OCI-LY3 (cell line): ENCODE measurements at regions not wholly inside any gene's neighbourhood (a gene's known extent, or its start where the extent isn't known, plus 50 kb on each side); places are given as distances from the start of the nearest gene placed in this dataset.

Experiments
- H2AFZ ChIP-seq: fragments of 200-600, 300-600 bp; shearing (Covaris generic); 2 replicates; pipeline ENCODE4 v1.6.0; 2014; ENCODE audit warnings: antibody characterized with exemption, low read depth, low read length
- H3K27ac ChIP-seq: fragments of 200-600, 300-600 bp; sonication (generic); 2 replicates; pipeline ENCODE4 v1.5.1; 2014; ENCODE audit warnings: mild to moderate bottlenecking, low read length, moderate library complexity, mixed read lengths
- H3K27me3 ChIP-seq: fragments of 200-600, 300-600 bp; sonication (generic); 2 replicates; pipeline ENCODE4 v1.6.1; 2014; ENCODE audit warnings: low read depth, low read length, mixed read lengths
- H3K36me3 ChIP-seq: fragments of 200-600, 300-600 bp; sonication (generic); replicated peaks from 2 replicates; pipeline ENCODE3; 2014; ENCODE audit warnings: low read depth, low read length, mixed read lengths
- H3K4me1 ChIP-seq: fragments of 300-600, 200-600 bp; sonication (generic); 2 replicates; pipeline ENCODE4 v1.6.1; 2014; ENCODE audit warnings: low read length, mixed read lengths
- H3K4me2 ChIP-seq: fragments of 200-600, 300-600 bp; sonication (generic); 2 replicates; pipeline ENCODE4 v1.6.1; 2014; ENCODE audit warnings: low read length, mixed read lengths
- H3K4me3 ChIP-seq: fragments of 300-600, 200-600 bp; sonication (generic); 2 replicates; pipeline ENCODE4 v1.5.1; 2014; ENCODE audit warnings: antibody characterized with exemption, mild to moderate bottlenecking, low read length, moderate library complexity
- H3K79me2 ChIP-seq: fragments of 300-600, 200-600 bp; shearing (Covaris generic); 2 replicates; pipeline ENCODE4 v1.6.1; 2014; ENCODE audit warnings: mild to moderate bottlenecking, low read length, mixed read lengths
- H3K9ac ChIP-seq: fragments of 300-600, 200-600 bp; shearing (Covaris generic); 2 replicates; pipeline ENCODE4 v1.6.0; 2014; ENCODE audit warnings: mild to moderate bottlenecking, low read length, moderate library complexity
- H3K9me3 ChIP-seq: fragments of 200-600, 300-600 bp; shearing (Covaris generic); 2 replicates; pipeline ENCODE4 v1.6.1; 2014; ENCODE audit warnings: low read length, mixed read lengths; ENCODE audit not compliant: insufficient read depth
- H4K20me1 ChIP-seq: fragments of 200-600, 300-600 bp; sonication (generic); 2 replicates; pipeline ENCODE4 v1.6.1; 2016; ENCODE audit warnings: low read length, mixed read lengths; ENCODE audit not compliant: insufficient read depth
- CTCF ChIP-seq: fragments of 200-600, 300-600 bp; sonication (generic); IDR thresholded peaks from 2 replicates; pipeline ENCODE4 v1.5.1; 2014; ENCODE audit warnings: antibody characterized with exemption, low read length, low read depth
- EZH2phosphoT487 ChIP-seq: fragments of 200-600 bp; shearing (Covaris generic); IDR thresholded peaks from 2 replicates; pipeline ENCODE4 v1.6.1; 2018; ENCODE audit warnings: antibody characterized with exemption, mixed run types, low read depth

DNA sequence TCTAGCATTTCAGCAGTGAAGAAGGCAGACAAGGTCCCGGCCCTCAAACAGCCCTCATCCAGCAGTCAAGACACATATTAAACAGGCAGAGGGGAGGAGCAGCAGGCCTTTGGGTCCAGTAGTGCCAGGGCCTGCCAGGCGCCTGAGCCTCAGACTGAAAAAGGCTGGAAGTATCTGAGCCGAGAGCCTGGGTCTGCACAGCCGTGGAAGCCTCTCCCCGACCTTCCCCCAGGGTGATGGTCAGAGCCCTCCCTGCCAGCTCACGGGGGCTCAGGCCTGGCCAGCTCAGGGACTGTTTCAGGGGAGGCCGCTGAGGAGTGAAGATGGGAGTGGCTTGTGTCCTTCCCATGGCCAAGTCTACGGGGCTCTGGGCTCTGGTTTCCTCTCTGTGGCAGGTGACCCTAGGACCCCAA, 565.2 kb downstream of the PTPRU start:
- no peak overlapping the region for H3K9ac ChIP-seq
- no peaks in the 10 kb centered on the region for H3K4me1 ChIP-seq
- no peak for TF ChIP-seq CTCF
- no peak for TF ChIP-seq EZH2phosphoT487
- H2AFZ ChIP-seq: no peak overlapping the region
- H3K4me3 ChIP-seq: no peak overlapping the region
- no peaks in the 10 kb centered on the region for H3K36me3 ChIP-seq
- no peaks in the 10 kb centered on the region for H3K27me3 ChIP-seq
- H3K4me2 ChIP-seq: no peak overlapping the region
- no peaks in the 10 kb centered on the region for H4K20me1 ChIP-seq
- no peaks in the 10 kb centered on the region for H3K9me3 ChIP-seq
- H3K27ac ChIP-seq: no peak overlapping the region
- H3K79me2 ChIP-seq: no peaks in the 10 kb centered on the region

DNA sequence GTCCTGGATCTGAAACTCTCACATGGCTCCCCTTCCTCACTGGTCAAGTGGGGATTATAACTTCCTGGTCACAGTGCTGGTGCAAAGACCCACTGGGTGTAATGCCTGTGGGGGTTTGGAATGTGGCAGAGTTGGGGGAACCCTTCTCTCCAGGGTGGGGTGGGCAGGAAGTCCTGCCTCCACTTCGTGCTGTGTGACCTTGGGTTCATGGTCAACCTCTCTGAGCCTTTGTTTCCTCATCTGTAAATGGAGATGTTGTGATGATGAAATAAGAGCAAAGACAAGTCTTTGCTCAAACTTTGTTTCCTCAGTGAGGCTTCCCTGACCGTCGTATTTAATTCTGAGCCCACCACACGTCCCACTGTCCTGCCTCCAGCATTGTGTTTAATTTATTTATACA, 564.7 kb downstream of the PTPRU start:
- H3K4me2 ChIP-seq: no peak overlapping the region
- no peaks in the 10 kb centered on the region for H3K9me3 ChIP-seq
- H2AFZ ChIP-seq: no peak overlapping the region
- H3K9ac ChIP-seq: no peak overlapping the region
- TF ChIP-seq CTCF: no peak
- TF ChIP-seq EZH2phosphoT487: no peak
- H3K79me2 ChIP-seq: no peaks in the 10 kb centered on the region
- H3K4me1 ChIP-seq: no peaks in the 10 kb centered on the region
- H4K20me1 ChIP-seq: no peaks in the 10 kb centered on the region
- H3K27ac ChIP-seq: no peak overlapping the region
- no peaks in the 10 kb centered on the region for H3K27me3 ChIP-seq
- no peaks in the 10 kb centered on the region for H3K36me3 ChIP-seq
- no peak overlapping the region for H3K4me3 ChIP-seq

DNA sequence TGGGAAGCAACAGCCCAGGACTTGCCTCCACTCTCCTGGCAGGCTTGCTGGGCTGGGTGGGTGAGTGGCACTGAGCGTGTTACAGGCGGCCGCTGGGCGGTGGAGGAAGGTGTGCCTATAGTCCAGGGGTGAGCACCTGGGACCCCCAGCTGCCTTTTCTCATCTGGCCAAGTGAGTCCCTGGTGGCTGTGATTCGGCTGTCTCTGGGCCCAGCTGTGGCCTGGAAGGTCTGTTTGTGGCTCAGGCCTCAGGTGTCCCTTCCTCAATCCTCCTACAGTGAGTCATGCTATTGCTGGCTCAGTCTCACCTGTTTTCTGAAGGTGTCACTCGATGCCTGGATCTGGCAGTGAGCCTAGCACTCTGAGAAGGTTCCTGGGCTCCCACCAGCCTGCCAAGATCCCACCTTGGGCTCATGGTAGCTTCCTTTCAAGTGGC, 564.2 kb downstream of the PTPRU start:
- Histone ChIP-seq H3K79me2 (no peaks in the 10 kb centered on the region), H3K27ac (no peak overlapping the region), H4K20me1 (no peaks in the 10 kb centered on the region), H3K4me3 (no peak overlapping the region), H3K36me3 (no peaks in the 10 kb centered on the region), H2AFZ (no peak overlapping the region), H3K9me3 (no peaks in the 10 kb centered on the region), H3K9ac (no peak overlapping the region), H3K27me3 (no peaks in the 10 kb centered on the region), H3K4me2 (no peak overlapping the region), H3K4me1 (no peaks in the 10 kb centered on the region)
- TF ChIP-seq CTCF: no peak
- TF ChIP-seq EZH2phosphoT487: no peak

- Histone ChIP-seq H3K9me3 (no peaks in the 10 kb centered on the region), H3K27me3 (no peaks in the 10 kb centered on the region), H2AFZ (no peak overlapping the region)
Observed at GRCh38 chr1:29800120-29800519, 563.8 kb downstream of the PTPRU start.

More at GRCh38 chr1:29800120-29800519, 563.8 kb downstream of the PTPRU start:
- H3K4me1 ChIP-seq: no peaks in the 10 kb centered on the region
- H3K36me3 ChIP-seq: no peaks in the 10 kb centered on the region
- no peak overlapping the region for H3K4me3 ChIP-seq
- H3K9ac ChIP-seq: no peak overlapping the region
- TF ChIP-seq EZH2phosphoT487 (no peak), CTCF (no peak)
- H4K20me1 ChIP-seq: no peaks in the 10 kb centered on the region
- no peak overlapping the region for H3K27ac ChIP-seq
- no peak overlapping the region for H3K4me2 ChIP-seq
- H3K79me2 ChIP-seq: no peaks in the 10 kb centered on the region
